ENCODE measurements at regions not wholly inside any gene's neighbourhood (a gene's known extent, or its start where the extent isn't known, plus 50 kb on each side); places are given as distances from the start of the nearest gene placed in this dataset.

DNA sequence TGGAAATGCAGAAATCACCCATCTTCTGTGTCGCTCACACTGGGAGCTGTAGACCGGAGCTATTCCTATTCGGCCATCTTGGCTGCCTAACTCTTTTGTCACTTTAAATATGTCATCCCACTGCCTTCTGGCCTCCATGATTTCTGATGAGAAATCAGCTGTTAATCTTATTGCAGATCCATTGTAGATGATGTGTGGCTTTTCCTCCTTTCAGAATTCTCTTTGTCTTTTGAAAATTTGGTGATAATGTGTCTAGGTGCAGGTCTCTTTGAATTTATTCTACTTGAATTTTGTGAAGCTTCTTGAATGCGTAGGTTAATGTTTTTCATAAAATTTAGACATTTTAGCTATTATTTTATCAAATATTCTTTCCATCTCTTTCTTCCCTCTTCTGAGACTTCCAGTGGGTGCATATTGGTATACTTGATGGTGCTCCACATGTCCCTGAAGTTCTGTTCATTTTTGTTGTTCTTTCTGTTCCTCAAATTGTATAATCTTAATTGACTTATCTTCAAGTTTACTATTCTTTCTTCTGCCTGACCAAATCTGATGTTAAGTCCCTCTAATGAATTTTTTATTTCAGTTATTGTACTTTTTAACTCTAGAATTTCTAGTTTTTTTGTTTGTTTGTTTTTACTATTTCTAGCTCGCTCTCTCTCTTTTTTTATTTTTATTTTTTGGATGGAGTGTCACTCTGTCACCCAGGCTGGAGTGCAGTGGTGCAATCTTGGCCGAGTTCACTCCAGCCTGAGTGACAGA lies 90.8 kb upstream of the DLX2 start:
- TF ChIP-seq SMC3 (IDR thresholded peaks at IDR 0.05; ENCODE audit: low read depth, low read length): no peak
- TF ChIP-seq, protein P1, sequence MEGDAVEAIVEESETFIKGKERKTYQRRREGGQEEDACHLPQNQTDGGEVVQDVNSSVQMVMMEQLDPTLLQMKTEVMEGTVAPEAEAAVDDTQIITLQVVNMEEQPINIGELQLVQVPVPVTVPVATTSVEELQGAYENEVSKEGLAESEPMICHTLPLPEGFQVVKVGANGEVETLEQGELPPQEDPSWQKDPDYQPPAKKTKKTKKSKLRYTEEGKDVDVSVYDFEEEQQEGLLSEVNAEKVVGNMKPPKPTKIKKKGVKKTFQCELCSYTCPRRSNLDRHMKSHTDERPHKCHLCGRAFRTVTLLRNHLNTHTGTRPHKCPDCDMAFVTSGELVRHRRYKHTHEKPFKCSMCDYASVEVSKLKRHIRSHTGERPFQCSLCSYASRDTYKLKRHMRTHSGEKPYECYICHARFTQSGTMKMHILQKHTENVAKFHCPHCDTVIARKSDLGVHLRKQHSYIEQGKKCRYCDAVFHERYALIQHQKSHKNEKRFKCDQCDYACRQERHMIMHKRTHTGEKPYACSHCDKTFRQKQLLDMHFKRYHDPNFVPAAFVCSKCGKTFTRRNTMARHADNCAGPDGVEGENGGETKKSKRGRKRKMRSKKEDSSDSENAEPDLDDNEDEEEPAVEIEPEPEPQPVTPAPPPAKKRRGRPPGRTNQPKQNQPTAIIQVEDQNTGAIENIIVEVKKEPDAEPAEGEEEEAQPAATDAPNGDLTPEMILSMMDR (IDR thresholded peaks at IDR 0.05): no peak
- TF ChIP-seq, protein P2, sequence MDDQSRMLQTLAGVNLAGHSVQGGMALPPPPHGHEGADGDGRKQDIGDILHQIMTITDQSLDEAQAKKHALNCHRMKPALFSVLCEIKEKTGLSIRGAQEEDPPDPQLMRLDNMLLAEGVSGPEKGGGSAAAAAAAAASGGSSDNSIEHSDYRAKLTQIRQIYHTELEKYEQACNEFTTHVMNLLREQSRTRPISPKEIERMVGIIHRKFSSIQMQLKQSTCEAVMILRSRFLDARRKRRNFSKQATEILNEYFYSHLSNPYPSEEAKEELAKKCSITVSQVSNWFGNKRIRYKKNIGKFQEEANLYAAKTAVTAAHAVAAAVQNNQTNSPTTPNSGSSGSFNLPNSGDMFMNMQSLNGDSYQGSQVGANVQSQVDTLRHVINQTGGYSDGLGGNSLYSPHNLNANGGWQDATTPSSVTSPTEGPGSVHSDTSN (IDR thresholded peaks at IDR 0.05): no peak
- no peak for TF ChIP-seq RAD21 (IDR thresholded peaks at IDR 0.05; ENCODE audit: low read length)
- TF ChIP-seq, protein P3, sequence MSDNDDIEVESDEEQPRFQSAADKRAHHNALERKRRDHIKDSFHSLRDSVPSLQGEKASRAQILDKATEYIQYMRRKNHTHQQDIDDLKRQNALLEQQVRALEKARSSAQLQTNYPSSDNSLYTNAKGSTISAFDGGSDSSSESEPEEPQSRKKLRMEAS (IDR thresholded peaks at IDR 0.05; ENCODE audit: low read depth): no peak
- TF ChIP-seq FOXJ3 (CRISPR knock-in tag; IDR thresholded peaks at IDR 0.05): no peak
